PC-3 (cell line): ENCODE measurements at regions not wholly inside any gene's neighbourhood (a gene's known extent, or its start where the extent isn't known, plus 50 kb on each side); places are given as distances from the start of the nearest gene placed in this dataset.

Experiments used
- ATAC-seq: fragments of 200-7000 bp; cut with Tn5 transposase; 2 replicates; pipeline ENCODE4 v1.9.1; 2020; ENCODE audit warnings: mild to moderate bottlenecking, moderate library complexity
- BruUV-seq: library from RNA; stranded (reverse); fragments of 400-500 nt; replicated peaks from 2 replicates; lab custom pipeline; 2021; lab: Mats Ljungman, UMichigan
- CTCF ChIA-PET: fragments of 300-600 bp; sonication (Branson Sonifier 250); formaldehyde crosslinking; loops from one replicate; lab custom pipeline; 2022; ENCODE audit warnings: antibody characterized with exemption; lab: Charles Lee
- POLR2A ChIA-PET: fragments of 300-600 bp; sonication (Branson Sonifier 250); formaldehyde crosslinking; loops from one replicate; lab custom pipeline; 2022; ENCODE audit warnings: antibody characterized with exemption; ENCODE audit not compliant: unreplicated experiment; lab: Charles Lee
- DNase-seq: peaks from one replicate; pipeline ENCODE4 v3.0.0-alpha.2; 2015
- H2AFZ ChIP-seq: fragments of 300-600 bp; sonication (generic); 2 replicates; pipeline ENCODE4 v1.6.0; 2016; ENCODE audit warnings: antibody characterized with exemption, low read length
- H3F3A ChIP-seq: fragments of 300-600 bp; sonication (generic); one replicate; pipeline ENCODE4 v1.6.0; 2017; ENCODE audit warnings: antibody characterized with exemption, low read length, control low read depth, mild to moderate bottlenecking; ENCODE audit not compliant: unreplicated experiment
- H3K27ac ChIP-seq: fragments of 300-600 bp; sonication (generic); 2 replicates; pipeline ENCODE4 v1.5.1; 2016; ENCODE audit warnings: mild to moderate bottlenecking, low read length
- H3K27me3 ChIP-seq: fragments of 300-600 bp; sonication (generic); 2 replicates; pipeline ENCODE4 v1.6.1; 2016; ENCODE audit warnings: low read length, mixed read lengths
- H3K36me3 ChIP-seq: fragments of 300-600 bp; sonication (generic); 2 replicates; pipeline ENCODE4 v1.6.1; 2016; ENCODE audit warnings: low read depth, mixed run types, low read length, mixed read lengths
- H3K4me1 ChIP-seq: fragments of 300-600 bp; sonication (generic); 2 replicates; pipeline ENCODE4 v1.5.1; 2016; ENCODE audit warnings: low read length; ENCODE audit not compliant: insufficient read depth
- H3K4me2 ChIP-seq: fragments of 300-600 bp; sonication (generic); 2 replicates; pipeline ENCODE4 v1.6.0; 2016; ENCODE audit warnings: low read length
- H3K4me3 ChIP-seq: fragments of 300-600 bp; sonication (generic); 2 replicates; pipeline ENCODE4 v1.5.1; 2016; ENCODE audit warnings: mild to moderate bottlenecking, low read length, mixed read lengths
- H3K79me2 ChIP-seq: fragments of 300-600 bp; sonication (generic); 2 replicates; pipeline ENCODE4 v1.6.1; 2017; ENCODE audit warnings: low read length, mixed read lengths
- H3K9ac ChIP-seq: fragments of 300-600 bp; sonication (generic); 2 replicates; pipeline ENCODE4 v1.6.0; 2016; ENCODE audit warnings: mild to moderate bottlenecking, low read length
- H3K9me2 ChIP-seq: fragments of 300-600 bp; sonication (generic); replicated peaks from 2 replicates; pipeline ENCODE4 v1.6.1; 2016; ENCODE audit warnings: mixed run types, low read length, mixed read lengths
- H3K9me3 ChIP-seq: fragments of 300-600 bp; sonication (generic); 2 replicates; pipeline ENCODE4 v1.6.1; 2016; ENCODE audit warnings: low read length, mixed read lengths
- H4K20me1 ChIP-seq: fragments of 300-600 bp; sonication (generic); 2 replicates; pipeline ENCODE4 v1.6.1; 2016; ENCODE audit warnings: low read length, mixed read lengths
- EZH2 ChIP-seq: fragments of 300-600 bp; sonication (generic); IDR thresholded peaks from one replicate; pipeline ENCODE4 v1.6.1; 2017; ENCODE audit warnings: antibody characterized with exemption, mild to moderate bottlenecking, low read length; ENCODE audit not compliant: unreplicated experiment
- EZH2phosphoT487 ChIP-seq: fragments of 300-600 bp; sonication (generic); IDR thresholded peaks from 2 replicates; pipeline ENCODE4 v1.6.1; 2018; ENCODE audit warnings: mild to moderate bottlenecking, antibody characterized with exemption, low read length, borderline replicate concordance
- intact Hi-C: fragments of 100-400 bp; cut with micrococcal nuclease; formaldehyde crosslinking; loops from 2 replicates; pipeline ENCODE4 v1.9.0; 2023
- TF ChIP-seq, protein P1 (sequence below): fragments of 300-600 bp; sonication (generic); conservative IDR thresholded peaks from 2 replicates; pipeline ENCODE4 v1.5.1; 2017; ENCODE audit warnings: antibody characterized with exemption, low read depth, mild to moderate bottlenecking, low read length

DNA sequence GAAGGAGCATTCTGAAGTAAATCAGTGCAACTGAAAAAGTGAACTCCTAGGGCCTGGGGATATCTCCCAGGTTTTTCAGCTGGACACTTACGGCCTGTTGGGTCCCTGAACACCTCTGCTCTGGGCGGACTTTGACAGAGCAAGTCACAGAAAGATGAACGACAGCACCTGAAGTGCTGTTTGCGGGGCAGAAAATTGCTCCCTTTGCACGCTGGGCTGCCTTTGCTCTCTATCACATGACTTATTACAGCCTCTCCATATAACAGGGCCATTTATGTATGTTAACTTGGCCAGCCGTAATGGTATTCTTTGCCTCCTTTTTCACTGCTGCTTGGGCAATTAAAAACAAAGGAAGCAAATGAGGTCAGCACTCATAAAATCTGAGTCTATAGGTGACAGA lies 332.9 kb downstream of the BARHL2 start:
- no peak overlapping the region for H3K4me3 ChIP-seq
- H2AFZ ChIP-seq = no peak overlapping the region
- intact Hi-C loops = no loop called here
- H4K20me1 ChIP-seq = no peaks in the 10 kb centered on the region
- no peak for DNase-seq
- H3K79me2 ChIP-seq = no peaks in the 10 kb centered on the region
- TF ChIP-seq EZH2phosphoT487 (no peak), EZH2 (no peak)
- TF ChIP-seq, protein P1, sequence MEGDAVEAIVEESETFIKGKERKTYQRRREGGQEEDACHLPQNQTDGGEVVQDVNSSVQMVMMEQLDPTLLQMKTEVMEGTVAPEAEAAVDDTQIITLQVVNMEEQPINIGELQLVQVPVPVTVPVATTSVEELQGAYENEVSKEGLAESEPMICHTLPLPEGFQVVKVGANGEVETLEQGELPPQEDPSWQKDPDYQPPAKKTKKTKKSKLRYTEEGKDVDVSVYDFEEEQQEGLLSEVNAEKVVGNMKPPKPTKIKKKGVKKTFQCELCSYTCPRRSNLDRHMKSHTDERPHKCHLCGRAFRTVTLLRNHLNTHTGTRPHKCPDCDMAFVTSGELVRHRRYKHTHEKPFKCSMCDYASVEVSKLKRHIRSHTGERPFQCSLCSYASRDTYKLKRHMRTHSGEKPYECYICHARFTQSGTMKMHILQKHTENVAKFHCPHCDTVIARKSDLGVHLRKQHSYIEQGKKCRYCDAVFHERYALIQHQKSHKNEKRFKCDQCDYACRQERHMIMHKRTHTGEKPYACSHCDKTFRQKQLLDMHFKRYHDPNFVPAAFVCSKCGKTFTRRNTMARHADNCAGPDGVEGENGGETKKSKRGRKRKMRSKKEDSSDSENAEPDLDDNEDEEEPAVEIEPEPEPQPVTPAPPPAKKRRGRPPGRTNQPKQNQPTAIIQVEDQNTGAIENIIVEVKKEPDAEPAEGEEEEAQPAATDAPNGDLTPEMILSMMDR = no peak
- no peaks in the 10 kb centered on the region for H3F3A ChIP-seq
- no TSS peak for BruUV-seq
- ChIA-PET POLR2A (no interaction called here), CTCF (no interaction called here)
- H3K4me2 ChIP-seq = no peak overlapping the region
- H3K27me3 ChIP-seq = peaks cover 14% of the 10 kb centered on the region; the same call in 1 of the 2 replicates
- no peaks in the 10 kb centered on the region for H3K36me3 ChIP-seq
- no peak overlapping the region for H3K27ac ChIP-seq
- H3K9ac ChIP-seq = no peak overlapping the region
- H3K9me3 ChIP-seq = no peaks in the 10 kb centered on the region
- no peak for ATAC-seq
- H3K4me1 ChIP-seq = peaks cover 14% of the 10 kb centered on the region
- no peaks in the 10 kb centered on the region for H3K9me2 ChIP-seq

DNA sequence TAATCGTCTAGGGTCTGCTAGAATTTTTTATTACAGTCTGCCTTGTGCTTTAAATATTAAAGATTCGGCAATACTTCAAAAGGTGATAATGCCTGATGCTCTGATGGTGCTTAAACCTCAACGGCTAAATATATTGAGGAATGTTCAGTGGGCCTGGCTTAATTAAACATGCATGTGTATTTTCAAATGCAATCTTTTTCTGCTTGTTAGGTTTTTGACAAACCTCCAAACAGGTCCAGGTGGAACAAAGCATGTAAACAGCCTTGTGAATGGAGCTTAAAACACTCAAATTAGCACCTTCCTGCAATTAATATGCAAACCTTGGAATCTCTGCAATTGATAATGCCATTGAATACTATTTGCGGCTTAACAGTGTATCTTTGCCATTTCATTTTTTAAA lies 334.9 kb downstream of the BARHL2 start:
- Histone ChIP-seq H3K4me1 (peaks cover 8% of the 10 kb centered on the region), H3F3A (no peaks in the 10 kb centered on the region), H3K9ac (no peak overlapping the region), H3K9me3 (no peaks in the 10 kb centered on the region), H3K4me2 (no peak overlapping the region), H3K27me3 (peaks cover 14% of the 10 kb centered on the region; the same call in 1 of the 2 replicates), H3K36me3 (no peaks in the 10 kb centered on the region), H3K27ac (no peak overlapping the region), H3K4me3 (no peak overlapping the region), H2AFZ (no peak overlapping the region), H3K9me2 (no peaks in the 10 kb centered on the region), H3K79me2 (no peaks in the 10 kb centered on the region), H4K20me1 (no peaks in the 10 kb centered on the region)
- no peak for DNase-seq
- ChIA-PET CTCF (no interaction called here), POLR2A (no interaction called here)
- TF ChIP-seq, protein P1 = no peak
- TF ChIP-seq EZH2phosphoT487 (no peak), EZH2 (no peak)
- BruUV-seq = no TSS peak
- ATAC-seq = no peak
- intact Hi-C loops = no loop called here

DNA sequence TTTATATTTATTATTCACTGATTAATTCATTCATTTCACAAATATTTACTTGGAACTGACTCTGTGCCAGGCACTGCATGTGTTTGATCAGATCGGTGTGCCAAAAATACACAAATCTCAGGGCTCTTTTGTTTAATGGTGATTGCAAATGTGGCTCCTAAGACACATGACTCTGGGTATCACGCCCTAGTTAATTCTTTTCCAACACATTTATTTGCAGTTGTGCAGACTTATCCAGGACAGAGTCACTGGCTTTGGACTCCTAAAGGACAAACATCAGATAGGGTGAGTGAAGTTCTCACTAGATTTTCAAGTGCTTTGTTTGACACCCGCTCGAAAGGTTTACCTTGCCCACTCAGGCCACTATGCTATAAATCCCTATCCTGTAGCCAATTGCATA lies 335.5 kb downstream of the BARHL2 start:
- H3K27me3 ChIP-seq = peaks cover 16% of the 10 kb centered on the region; the same call in 1 of the 2 replicates
- peaks cover 2% of the 10 kb centered on the region for H3K4me1 ChIP-seq
- ATAC-seq (no peak), DNase-seq (no peak)
- H3K9me3 ChIP-seq = no peaks in the 10 kb centered on the region
- H3K4me2 ChIP-seq = no peak overlapping the region
- H4K20me1 ChIP-seq = no peaks in the 10 kb centered on the region
- TF ChIP-seq EZH2phosphoT487 (no peak), EZH2 (no peak)
- TF ChIP-seq, protein P1 = no peak
- no peak overlapping the region for H3K27ac ChIP-seq
- H3K4me3 ChIP-seq = no peak overlapping the region
- H2AFZ ChIP-seq = no peak overlapping the region
- ChIA-PET POLR2A (no interaction called here), CTCF (no interaction called here)
- no peaks in the 10 kb centered on the region for H3K9me2 ChIP-seq
- intact Hi-C loops = no loop called here
- no peak overlapping the region for H3K9ac ChIP-seq
- H3F3A ChIP-seq = no peaks in the 10 kb centered on the region
- no peaks in the 10 kb centered on the region for H3K36me3 ChIP-seq
- BruUV-seq = no TSS peak
- H3K79me2 ChIP-seq = no peaks in the 10 kb centered on the region
